ENCODE measurements at regions not wholly inside any gene's neighbourhood (a gene's known extent, or its start where the extent isn't known, plus 50 kb on each side); places are given as distances from the start of the nearest gene placed in this dataset.

DNA sequence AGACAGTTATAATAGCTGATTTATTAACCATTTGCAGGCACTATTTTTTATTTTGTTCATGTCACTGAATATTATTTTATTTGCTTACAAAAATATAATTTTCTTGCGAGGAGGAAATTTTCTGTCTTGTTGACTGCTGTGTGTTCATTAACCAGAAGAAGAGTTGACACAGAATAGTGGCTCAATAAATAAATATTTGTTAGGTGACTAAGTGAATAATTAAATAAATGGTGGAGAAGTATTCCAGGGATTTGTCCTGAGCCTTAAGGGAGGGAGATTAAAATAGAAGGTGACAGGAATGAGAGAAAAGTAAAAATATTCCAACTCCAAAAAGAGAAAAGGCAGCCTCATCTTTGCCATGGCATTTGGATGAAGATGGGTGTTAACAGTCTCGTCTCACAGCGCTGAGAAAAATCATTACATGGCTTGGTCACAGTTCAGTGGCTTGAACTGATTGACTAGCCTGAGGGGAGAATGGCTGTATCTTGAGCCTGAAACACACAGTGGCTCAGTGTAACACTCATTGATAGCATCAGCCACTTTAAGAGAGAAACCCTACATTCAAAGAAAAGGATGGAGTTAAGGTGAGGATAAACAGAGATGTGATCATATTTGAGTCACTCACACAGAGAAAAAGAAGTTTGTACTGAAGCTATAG, 449.9 kb upstream of the NAALADL2 start:
- H3K4me1 ChIP-seq, result no peaks in the 10 kb centered on the region
- 56 to 97% methylated on average over 3 of the region's 3 CpGs for WGBS, 2 donors (ENCODE audit: low coverage in 1 of 2)
- no peak for ATAC-seq
- no peaks in the 10 kb centered on the region for H3K27me3 ChIP-seq
- no peak overlapping the region for H3K4me3 ChIP-seq
- H3K27ac ChIP-seq, result no peak overlapping the region
- no peaks in the 10 kb centered on the region for H3K36me3 ChIP-seq
- no peak for TF ChIP-seq POLR2A (IDR thresholded peaks at IDR 0.05)
- TF ChIP-seq POLR2AphosphoS5 (IDR thresholded peaks at IDR 0.05), result no peak
- TF ChIP-seq EP300 (IDR thresholded peaks at IDR 0.05), result no peak
- TF ChIP-seq, protein P1, sequence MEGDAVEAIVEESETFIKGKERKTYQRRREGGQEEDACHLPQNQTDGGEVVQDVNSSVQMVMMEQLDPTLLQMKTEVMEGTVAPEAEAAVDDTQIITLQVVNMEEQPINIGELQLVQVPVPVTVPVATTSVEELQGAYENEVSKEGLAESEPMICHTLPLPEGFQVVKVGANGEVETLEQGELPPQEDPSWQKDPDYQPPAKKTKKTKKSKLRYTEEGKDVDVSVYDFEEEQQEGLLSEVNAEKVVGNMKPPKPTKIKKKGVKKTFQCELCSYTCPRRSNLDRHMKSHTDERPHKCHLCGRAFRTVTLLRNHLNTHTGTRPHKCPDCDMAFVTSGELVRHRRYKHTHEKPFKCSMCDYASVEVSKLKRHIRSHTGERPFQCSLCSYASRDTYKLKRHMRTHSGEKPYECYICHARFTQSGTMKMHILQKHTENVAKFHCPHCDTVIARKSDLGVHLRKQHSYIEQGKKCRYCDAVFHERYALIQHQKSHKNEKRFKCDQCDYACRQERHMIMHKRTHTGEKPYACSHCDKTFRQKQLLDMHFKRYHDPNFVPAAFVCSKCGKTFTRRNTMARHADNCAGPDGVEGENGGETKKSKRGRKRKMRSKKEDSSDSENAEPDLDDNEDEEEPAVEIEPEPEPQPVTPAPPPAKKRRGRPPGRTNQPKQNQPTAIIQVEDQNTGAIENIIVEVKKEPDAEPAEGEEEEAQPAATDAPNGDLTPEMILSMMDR (IDR thresholded peaks at IDR 0.05), result no peak
- H3K9me3 ChIP-seq, result no peaks in the 10 kb centered on the region

DNA sequence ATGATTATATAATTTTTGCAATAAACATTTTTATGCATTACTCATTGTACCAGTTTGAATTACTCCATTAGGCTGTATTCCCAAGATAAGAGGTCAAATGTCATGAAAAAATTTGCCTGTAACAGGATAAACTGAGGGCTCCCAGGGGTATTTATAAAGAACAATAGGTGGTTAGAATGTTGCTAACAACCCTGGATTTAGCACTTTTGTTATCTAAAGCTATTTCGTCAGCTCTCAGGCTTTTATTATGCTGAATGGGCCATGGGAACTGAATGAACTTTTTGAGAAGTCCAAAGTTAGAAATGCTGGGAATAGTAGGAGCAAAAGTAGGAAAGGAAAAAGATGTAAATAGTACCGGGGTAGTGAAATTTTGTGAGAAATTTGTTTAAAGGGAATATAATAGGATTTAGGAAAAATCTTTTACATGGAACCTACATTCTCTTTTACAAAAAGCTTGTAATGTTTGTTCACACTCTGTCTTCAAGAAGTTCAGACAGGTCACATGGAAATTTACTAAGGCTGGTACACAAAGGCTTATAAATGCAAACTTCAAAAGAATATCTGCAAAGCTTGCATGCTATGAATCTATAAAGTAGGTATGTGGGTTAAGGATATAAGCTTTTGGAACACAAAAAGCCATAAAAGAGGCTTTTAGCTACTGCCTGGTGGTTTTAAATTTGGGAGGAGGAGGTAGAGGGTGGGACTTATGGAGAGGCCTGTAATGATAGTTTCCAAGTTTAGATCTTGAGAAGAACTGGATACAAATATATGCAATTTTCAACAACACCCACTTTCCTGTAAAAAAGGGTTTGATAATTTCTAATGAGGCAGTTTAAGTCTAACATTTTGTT, 445.8 kb upstream of the NAALADL2 start:
- no peak for ATAC-seq
- Histone ChIP-seq H3K27ac (no peak overlapping the region), H3K4me3 (no peak overlapping the region), H3K9me3 (no peaks in the 10 kb centered on the region), H3K4me1 (no peaks in the 10 kb centered on the region), H3K27me3 (no peaks in the 10 kb centered on the region), H3K36me3 (no peaks in the 10 kb centered on the region)
- WGBS, 2 donors (ENCODE audit: low coverage in 1 of 2), result 78 to 91% methylated on average over 2 of the region's 2 CpGs
- TF ChIP-seq POLR2AphosphoS5 (IDR thresholded peaks at IDR 0.05) (no peak), POLR2A (IDR thresholded peaks at IDR 0.05) (no peak), EP300 (IDR thresholded peaks at IDR 0.05) (no peak)
- TF ChIP-seq, protein P1 (IDR thresholded peaks at IDR 0.05), result no peak

DNA sequence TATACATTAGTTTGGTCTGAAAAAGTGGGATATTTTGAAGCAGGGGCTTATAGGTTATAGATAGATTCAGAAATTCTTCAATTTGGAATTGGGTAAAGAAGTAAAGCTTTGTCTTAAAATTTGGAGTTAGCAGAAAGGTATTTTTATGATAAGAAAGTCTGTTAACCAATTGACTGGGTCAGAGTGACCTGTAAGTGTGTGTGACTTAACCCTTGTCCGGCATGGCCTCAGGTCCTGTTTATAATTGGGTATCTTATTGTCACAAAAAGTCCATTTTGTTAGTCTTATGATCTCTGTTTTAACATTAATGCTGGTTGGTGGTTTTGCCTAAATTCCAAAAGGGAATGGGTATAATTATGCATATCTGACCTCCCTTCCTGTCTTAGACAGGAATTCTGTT, 444.2 kb upstream of the NAALADL2 start:
- Histone ChIP-seq H3K27ac (no peak overlapping the region), H3K36me3 (no peaks in the 10 kb centered on the region), H3K4me1 (no peaks in the 10 kb centered on the region), H3K4me3 (no peak overlapping the region), H3K27me3 (no peaks in the 10 kb centered on the region), H3K9me3 (no peaks in the 10 kb centered on the region)
- TF ChIP-seq, protein P1 (IDR thresholded peaks at IDR 0.05), result no peak
- TF ChIP-seq EP300 (IDR thresholded peaks at IDR 0.05) (no peak), POLR2A (IDR thresholded peaks at IDR 0.05) (no peak), POLR2AphosphoS5 (IDR thresholded peaks at IDR 0.05) (no peak)
- 83 to 100% methylated on average over 1 of the region's 1 CpG for WGBS, 2 donors (ENCODE audit: low coverage in 1 of 2)
- no peak for ATAC-seq

DNA sequence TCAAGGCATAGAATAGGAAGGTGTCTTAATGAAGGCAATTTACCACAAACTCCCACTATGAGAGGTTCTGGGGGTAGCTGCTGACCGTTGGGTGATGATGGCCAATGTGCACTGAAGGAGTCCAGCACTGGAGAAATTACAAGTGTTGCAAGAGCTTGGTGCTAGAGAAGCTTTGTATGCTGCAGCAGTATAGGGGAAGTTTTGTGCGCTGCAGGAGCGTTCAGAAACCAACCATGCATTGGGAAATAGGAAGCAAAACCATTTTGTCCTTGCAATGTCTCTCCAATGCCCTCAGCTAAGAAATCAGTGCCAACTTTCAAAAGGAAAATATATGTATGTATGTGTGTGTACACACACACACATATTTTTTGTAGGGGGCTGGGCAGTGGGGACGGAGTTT, 441.6 kb upstream of the NAALADL2 start:
- Histone ChIP-seq H3K27ac (no peak overlapping the region), H3K4me3 (no peak overlapping the region), H3K36me3 (no peaks in the 10 kb centered on the region), H3K4me1 (no peaks in the 10 kb centered on the region), H3K27me3 (no peaks in the 10 kb centered on the region), H3K9me3 (no peaks in the 10 kb centered on the region)
- ATAC-seq, result no peak
- WGBS, 2 donors (ENCODE audit: low coverage in 1 of 2), result 50 to 94% methylated on average over 2 to 4 of the region's 4 CpGs
- TF ChIP-seq EP300 (IDR thresholded peaks at IDR 0.05) (no peak), POLR2A (IDR thresholded peaks at IDR 0.05) (no peak), POLR2AphosphoS5 (IDR thresholded peaks at IDR 0.05) (no peak)
- TF ChIP-seq, protein P1 (IDR thresholded peaks at IDR 0.05), result no peak

DNA sequence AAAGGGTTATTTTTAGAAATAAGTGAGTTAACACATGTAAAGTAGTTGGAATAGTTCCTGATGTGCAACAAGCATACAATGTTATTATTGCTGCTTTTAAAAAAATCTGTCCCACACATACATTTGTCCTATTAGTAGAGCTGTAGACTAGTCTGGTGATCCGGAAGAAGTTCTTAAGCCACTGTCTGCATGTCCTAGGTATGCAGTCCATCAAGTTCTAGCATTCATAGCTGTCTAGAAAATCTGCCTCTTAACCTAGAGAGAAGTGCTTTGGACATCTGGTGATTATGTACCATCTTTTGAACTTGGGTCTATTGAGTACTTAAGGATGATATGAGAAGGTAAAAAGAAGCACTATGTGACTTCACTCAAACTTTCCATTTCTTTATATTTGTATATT, 439.9 kb upstream of the NAALADL2 start:
- H3K4me3 ChIP-seq, result no peak overlapping the region
- no peaks in the 10 kb centered on the region for H3K9me3 ChIP-seq
- no peaks in the 10 kb centered on the region for H3K36me3 ChIP-seq
- TF ChIP-seq, protein P1 (IDR thresholded peaks at IDR 0.05), result no peak
- TF ChIP-seq EP300 (IDR thresholded peaks at IDR 0.05) (no peak), POLR2AphosphoS5 (IDR thresholded peaks at IDR 0.05) (no peak), POLR2A (IDR thresholded peaks at IDR 0.05) (no peak)
- ATAC-seq, result no peak
- H3K27me3 ChIP-seq, result no peaks in the 10 kb centered on the region
- H3K27ac ChIP-seq, result no peak overlapping the region
- 56 to 89% methylated on average over 1 of the region's 1 CpG for WGBS, 2 donors (ENCODE audit: low coverage in 1 of 2)
- H3K4me1 ChIP-seq, result no peaks in the 10 kb centered on the region

Measured in gastroesophageal sphincter (tissue), 4 donors.